OCI-LY7 (cell line): ENCODE measurements at regions not wholly inside any gene's neighbourhood (a gene's known extent, or its start where the extent isn't known, plus 50 kb on each side); places are given as distances from the start of the nearest gene placed in this dataset.

Source experiments
- CTCF ChIP-seq: fragments of 200-600 bp; sonication (generic); conservative IDR thresholded peaks from 2 replicates; pipeline ENCODE4 v1.5.1; 2014; ENCODE audit warnings: mild to moderate bottlenecking, antibody characterized with exemption, low read length, moderate library complexity, mixed read lengths
- EZH2phosphoT487 ChIP-seq: fragments of 200-600 bp; sonication (generic); IDR thresholded peaks from 2 replicates; pipeline ENCODE4 v1.6.1; 2018; ENCODE audit warnings: low read depth, borderline replicate concordance, mild to moderate bottlenecking, mixed run types, antibody characterized with exemption, low read length, moderate library complexity, mixed read lengths

GRCh38 chr9:90953805-90954204 lies 152.2 kb downstream of the SYK start:
- TF ChIP-seq CTCF, result no peak
- no peak for TF ChIP-seq EZH2phosphoT487
